ENCODE measurements at regions not wholly inside any gene's neighbourhood (a gene's known extent, or its start where the extent isn't known, plus 50 kb on each side); places are given as distances from the start of the nearest gene placed in this dataset.
"Not testable (repeated sequence)": the region's sequence is repeated elsewhere in the genome, so short reads cannot be mapped to it uniquely, and the experiment has no call there.

GRCh38 chr7:81182056-81182455 is 263.2 kb upstream of the SEMA3C start:
- not testable (repeated sequence) for TF ChIP-seq HMGXB4 (CRISPR knock-in tag; IDR thresholded peaks at IDR 0.05); KAT7 (CRISPR knock-in tag; IDR thresholded peaks at IDR 0.05; ENCODE audit: borderline replicate concordance); ELF4 (CRISPR knock-in tag; IDR thresholded peaks at IDR 0.05; ENCODE audit: low read depth); ZNF423 (CRISPR knock-in tag; IDR thresholded peaks at IDR 0.05); CREB1 (CRISPR knock-in tag; IDR thresholded peaks at IDR 0.05); NFE2L1 (CRISPR knock-in tag; IDR thresholded peaks at IDR 0.05); NR3C1 (CRISPR knock-in tag; conservative IDR thresholded peaks at IDR 0.05; ENCODE audit: low read depth); ZSCAN18 (CRISPR knock-in tag; IDR thresholded peaks at IDR 0.05); TCF7 (CRISPR knock-in tag; IDR thresholded peaks at IDR 0.05; ENCODE audit: low read depth); USF1 (CRISPR knock-in tag; IDR thresholded peaks at IDR 0.05); ESRRA (CRISPR knock-in tag; IDR thresholded peaks at IDR 0.05; ENCODE audit: borderline replicate concordance)
- TF ChIP-seq, protein P1, sequence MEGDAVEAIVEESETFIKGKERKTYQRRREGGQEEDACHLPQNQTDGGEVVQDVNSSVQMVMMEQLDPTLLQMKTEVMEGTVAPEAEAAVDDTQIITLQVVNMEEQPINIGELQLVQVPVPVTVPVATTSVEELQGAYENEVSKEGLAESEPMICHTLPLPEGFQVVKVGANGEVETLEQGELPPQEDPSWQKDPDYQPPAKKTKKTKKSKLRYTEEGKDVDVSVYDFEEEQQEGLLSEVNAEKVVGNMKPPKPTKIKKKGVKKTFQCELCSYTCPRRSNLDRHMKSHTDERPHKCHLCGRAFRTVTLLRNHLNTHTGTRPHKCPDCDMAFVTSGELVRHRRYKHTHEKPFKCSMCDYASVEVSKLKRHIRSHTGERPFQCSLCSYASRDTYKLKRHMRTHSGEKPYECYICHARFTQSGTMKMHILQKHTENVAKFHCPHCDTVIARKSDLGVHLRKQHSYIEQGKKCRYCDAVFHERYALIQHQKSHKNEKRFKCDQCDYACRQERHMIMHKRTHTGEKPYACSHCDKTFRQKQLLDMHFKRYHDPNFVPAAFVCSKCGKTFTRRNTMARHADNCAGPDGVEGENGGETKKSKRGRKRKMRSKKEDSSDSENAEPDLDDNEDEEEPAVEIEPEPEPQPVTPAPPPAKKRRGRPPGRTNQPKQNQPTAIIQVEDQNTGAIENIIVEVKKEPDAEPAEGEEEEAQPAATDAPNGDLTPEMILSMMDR (IDR thresholded peaks at IDR 0.05), result not testable (repeated sequence)
- TF ChIP-seq, protein P2, sequence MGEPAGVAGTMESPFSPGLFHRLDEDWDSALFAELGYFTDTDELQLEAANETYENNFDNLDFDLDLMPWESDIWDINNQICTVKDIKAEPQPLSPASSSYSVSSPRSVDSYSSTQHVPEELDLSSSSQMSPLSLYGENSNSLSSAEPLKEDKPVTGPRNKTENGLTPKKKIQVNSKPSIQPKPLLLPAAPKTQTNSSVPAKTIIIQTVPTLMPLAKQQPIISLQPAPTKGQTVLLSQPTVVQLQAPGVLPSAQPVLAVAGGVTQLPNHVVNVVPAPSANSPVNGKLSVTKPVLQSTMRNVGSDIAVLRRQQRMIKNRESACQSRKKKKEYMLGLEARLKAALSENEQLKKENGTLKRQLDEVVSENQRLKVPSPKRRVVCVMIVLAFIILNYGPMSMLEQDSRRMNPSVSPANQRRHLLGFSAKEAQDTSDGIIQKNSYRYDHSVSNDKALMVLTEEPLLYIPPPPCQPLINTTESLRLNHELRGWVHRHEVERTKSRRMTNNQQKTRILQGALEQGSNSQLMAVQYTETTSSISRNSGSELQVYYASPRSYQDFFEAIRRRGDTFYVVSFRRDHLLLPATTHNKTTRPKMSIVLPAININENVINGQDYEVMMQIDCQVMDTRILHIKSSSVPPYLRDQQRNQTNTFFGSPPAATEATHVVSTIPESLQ (CRISPR knock-in tag; IDR thresholded peaks at IDR 0.05), result not testable (repeated sequence)
- TF ChIP-seq, protein P3, sequence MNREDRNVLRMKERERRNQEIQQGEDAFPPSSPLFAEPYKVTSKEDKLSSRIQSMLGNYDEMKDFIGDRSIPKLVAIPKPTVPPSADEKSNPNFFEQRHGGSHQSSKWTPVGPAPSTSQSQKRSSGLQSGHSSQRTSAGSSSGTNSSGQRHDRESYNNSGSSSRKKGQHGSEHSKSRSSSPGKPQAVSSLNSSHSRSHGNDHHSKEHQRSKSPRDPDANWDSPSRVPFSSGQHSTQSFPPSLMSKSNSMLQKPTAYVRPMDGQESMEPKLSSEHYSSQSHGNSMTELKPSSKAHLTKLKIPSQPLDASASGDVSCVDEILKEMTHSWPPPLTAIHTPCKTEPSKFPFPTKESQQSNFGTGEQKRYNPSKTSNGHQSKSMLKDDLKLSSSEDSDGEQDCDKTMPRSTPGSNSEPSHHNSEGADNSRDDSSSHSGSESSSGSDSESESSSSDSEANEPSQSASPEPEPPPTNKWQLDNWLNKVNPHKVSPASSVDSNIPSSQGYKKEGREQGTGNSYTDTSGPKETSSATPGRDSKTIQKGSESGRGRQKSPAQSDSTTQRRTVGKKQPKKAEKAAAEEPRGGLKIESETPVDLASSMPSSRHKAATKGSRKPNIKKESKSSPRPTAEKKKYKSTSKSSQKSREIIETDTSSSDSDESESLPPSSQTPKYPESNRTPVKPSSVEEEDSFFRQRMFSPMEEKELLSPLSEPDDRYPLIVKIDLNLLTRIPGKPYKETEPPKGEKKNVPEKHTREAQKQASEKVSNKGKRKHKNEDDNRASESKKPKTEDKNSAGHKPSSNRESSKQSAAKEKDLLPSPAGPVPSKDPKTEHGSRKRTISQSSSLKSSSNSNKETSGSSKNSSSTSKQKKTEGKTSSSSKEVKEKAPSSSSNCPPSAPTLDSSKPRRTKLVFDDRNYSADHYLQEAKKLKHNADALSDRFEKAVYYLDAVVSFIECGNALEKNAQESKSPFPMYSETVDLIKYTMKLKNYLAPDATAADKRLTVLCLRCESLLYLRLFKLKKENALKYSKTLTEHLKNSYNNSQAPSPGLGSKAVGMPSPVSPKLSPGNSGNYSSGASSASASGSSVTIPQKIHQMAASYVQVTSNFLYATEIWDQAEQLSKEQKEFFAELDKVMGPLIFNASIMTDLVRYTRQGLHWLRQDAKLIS (CRISPR knock-in tag; IDR thresholded peaks at IDR 0.05; ENCODE audit: borderline replicate concordance), result not testable (repeated sequence)
